Gastroesophageal sphincter (tissue), 4 donors: ENCODE measurements at regions not wholly inside any gene's neighbourhood (a gene's known extent, or its start where the extent isn't known, plus 50 kb on each side); places are given as distances from the start of the nearest gene placed in this dataset.

Experiments used
- ATAC-seq: fragments of 150-250 bp; one replicate; pipeline ENCODE4 v1.9.1; 2016; ENCODE audit warnings: mild to moderate bottlenecking, moderate library complexity
- H3K27ac ChIP-seq, 4 donors: fragments of 200-600 bp; sonication (generic) in 3 of 4; 1 replicate in 3 of 4; 2 replicates in 1 of 4; pipeline ENCODE4 v1.5.1; 2016 to 2019
- H3K27me3 ChIP-seq: fragments of 200-600 bp; sonication (generic); one replicate; pipeline ENCODE4 v1.5.1; 2019
- H3K36me3 ChIP-seq, 2 donors: fragments of 200-600 bp; sonication (generic); one replicate each; pipeline ENCODE4 v1.5.1; 2019; ENCODE audit warnings: control low read depth in 1 of 2
- H3K4me1 ChIP-seq, 3 donors: fragments of 200-600 bp; sonication (generic); 1 replicate in 2 of 3; 2 replicates in 1 of 3; pipeline ENCODE4 v1.5.1; 2016 to 2019; ENCODE audit warnings: control low read depth in 2 of 3
- H3K4me3 ChIP-seq, 2 donors: fragments of 200-600 bp; sonication (generic); one replicate each; pipeline ENCODE4 v1.5.1; 2019; ENCODE audit warnings: mild to moderate bottlenecking in 1 of 2, moderate library complexity in 1 of 2
- H3K9me3 ChIP-seq, 3 donors: fragments of 200-600 bp; sonication (generic); one replicate each; pipeline ENCODE4 v1.5.1; 2017 to 2019; ENCODE audit warnings: control low read depth in 2 of 3
- EP300 ChIP-seq: sonication (generic); formaldehyde crosslinking; IDR thresholded peaks from one replicate; pipeline ENCODE4 v1.6.1; 2017; ENCODE audit warnings: antibody characterized with exemption, mild to moderate bottlenecking
- POLR2A ChIP-seq, 2 donors: fragments of 450-650 bp; IDR thresholded peaks; one replicate each; pipeline ENCODE4 v1.6.1; 2017; ENCODE audit warnings: antibody characterized with exemption in 2 of 2, mild to moderate bottlenecking in 2 of 2, moderate library complexity in 1 of 2
- POLR2AphosphoS5 ChIP-seq: sonication (generic); formaldehyde crosslinking; IDR thresholded peaks from one replicate; pipeline ENCODE4 v1.6.1; 2017; ENCODE audit warnings: antibody characterized with exemption
- whole genome bisulfite sequencing, 2 donors: methylation state at CpG; one replicate each; pipeline ENCODE4 v1.1.5; 2018; ENCODE audit warnings: low coverage in 1 of 2; 5-methylcytosine and 5-hydroxymethylcytosine counted together
- TF ChIP-seq, protein P1 (sequence below), 4 experiments: fragments of 200-600 bp in 2 of 4; fragments of 450-650 bp in 2 of 4; sonication (generic) in 1 of 4; IDR thresholded peaks; one replicate each; pipeline ENCODE4 v1.5.1; 2017 to 2019; ENCODE audit warnings: antibody characterized with exemption in 4 of 4, mild to moderate bottlenecking in 2 of 4, moderate library complexity in 2 of 4

DNA sequence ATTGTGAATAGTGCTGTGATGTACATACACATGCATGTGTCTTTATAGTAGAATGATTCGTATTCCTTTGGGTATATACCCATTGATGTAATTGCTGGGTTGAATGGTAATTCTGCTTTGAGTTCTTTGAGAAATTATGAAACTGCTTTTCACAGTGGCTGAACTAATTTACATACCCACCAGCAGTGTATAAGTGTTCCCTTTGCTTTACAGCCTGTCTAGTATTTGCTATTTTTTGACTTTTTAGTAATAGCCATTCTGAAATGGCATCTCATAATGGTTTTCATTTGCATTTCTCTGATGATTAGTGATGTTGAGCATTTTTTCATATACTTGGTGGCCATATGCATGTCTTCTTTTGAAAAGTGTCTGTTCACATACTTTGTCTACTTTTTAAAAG, 54.5 kb upstream of the FAM78B start:
- no peak for ATAC-seq
- WGBS, 2 donors, result 73 to 90% methylated on average over 1 of the region's 1 CpG
- Histone ChIP-seq H3K4me1 (no peaks in the 10 kb centered on the region), H3K36me3 (no peaks in the 10 kb centered on the region), H3K4me3 (no peak overlapping the region), H3K27me3 (no peaks in the 10 kb centered on the region), H3K9me3 (peaks cover 0 to 31% (median 0%) of the 10 kb centered on the region in 3 donors), H3K27ac (no peak overlapping the region)
- TF ChIP-seq POLR2AphosphoS5 (no peak), EP300 (no peak), POLR2A (IDR thresholded peaks at IDR 0.05) (no peak)
- TF ChIP-seq, protein P1, sequence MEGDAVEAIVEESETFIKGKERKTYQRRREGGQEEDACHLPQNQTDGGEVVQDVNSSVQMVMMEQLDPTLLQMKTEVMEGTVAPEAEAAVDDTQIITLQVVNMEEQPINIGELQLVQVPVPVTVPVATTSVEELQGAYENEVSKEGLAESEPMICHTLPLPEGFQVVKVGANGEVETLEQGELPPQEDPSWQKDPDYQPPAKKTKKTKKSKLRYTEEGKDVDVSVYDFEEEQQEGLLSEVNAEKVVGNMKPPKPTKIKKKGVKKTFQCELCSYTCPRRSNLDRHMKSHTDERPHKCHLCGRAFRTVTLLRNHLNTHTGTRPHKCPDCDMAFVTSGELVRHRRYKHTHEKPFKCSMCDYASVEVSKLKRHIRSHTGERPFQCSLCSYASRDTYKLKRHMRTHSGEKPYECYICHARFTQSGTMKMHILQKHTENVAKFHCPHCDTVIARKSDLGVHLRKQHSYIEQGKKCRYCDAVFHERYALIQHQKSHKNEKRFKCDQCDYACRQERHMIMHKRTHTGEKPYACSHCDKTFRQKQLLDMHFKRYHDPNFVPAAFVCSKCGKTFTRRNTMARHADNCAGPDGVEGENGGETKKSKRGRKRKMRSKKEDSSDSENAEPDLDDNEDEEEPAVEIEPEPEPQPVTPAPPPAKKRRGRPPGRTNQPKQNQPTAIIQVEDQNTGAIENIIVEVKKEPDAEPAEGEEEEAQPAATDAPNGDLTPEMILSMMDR (IDR thresholded peaks at IDR 0.05), result no peak

DNA sequence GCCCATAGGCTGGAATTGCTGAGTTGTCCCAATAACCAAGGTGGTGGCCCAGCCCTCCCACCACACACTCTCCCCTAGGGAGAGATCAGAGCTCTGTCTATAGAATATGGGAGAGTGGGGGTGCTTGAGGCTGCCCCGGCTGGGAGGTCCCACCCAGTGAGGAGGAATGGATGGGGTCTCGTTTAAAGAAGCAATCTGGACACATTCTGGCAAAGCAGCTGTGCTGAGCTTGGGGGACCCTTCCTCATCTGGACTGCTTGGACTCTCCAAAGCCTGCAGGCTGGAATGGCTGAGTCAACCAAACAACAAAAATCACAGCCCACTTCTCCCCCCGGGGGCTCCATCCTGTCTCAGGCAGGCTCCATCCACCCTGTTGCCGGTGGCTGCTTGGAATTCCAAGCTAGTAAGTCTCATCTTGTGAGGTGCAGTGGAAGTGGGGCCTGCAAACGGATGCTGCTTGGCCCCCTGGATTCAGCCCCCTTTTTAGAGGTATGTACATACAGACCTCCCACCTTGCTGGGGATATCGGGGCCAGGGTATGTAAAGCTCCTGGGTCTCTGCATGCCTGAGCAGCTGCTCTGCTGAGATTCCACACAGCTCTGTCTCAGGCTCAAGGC, 67.1 kb upstream of the FAM78B start:
- no peak for TF ChIP-seq POLR2AphosphoS5
- no peak for TF ChIP-seq EP300
- no peak for TF ChIP-seq POLR2A (IDR thresholded peaks at IDR 0.05)
- TF ChIP-seq, protein P1 (IDR thresholded peaks at IDR 0.05), result no peak
- H3K27ac ChIP-seq, result no peak overlapping the region

DNA sequence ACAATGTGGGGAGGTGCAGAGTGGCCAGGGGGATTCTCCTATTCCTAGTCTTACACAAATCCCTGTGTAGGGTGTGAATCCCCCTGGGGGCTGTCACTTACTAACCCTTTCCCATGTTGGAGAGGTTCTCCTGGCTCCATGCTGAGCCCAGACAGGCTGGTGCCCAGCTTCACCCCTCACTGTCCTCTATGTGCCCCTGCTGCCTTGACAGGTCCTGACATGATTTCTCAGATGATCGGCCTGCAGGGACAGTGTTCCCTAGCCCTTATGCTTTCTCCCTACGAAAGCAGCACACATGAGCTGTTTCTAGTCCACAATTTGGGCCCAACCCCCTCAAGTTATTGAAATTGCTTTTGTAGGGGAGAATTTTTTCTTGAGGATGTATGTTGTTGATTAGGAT, 68.9 kb upstream of the FAM78B start:
- Histone ChIP-seq H3K4me3 (no peak overlapping the region), H3K9me3 (peaks cover 0 to 17% (median 0%) of the 10 kb centered on the region in 3 donors), H3K27ac (no peak overlapping the region), H3K4me1 (no peaks in the 10 kb centered on the region), H3K27me3 (no peaks in the 10 kb centered on the region), H3K36me3 (no peaks in the 10 kb centered on the region)
- no peak for TF ChIP-seq POLR2AphosphoS5
- TF ChIP-seq POLR2A (IDR thresholded peaks at IDR 0.05), result no peak
- TF ChIP-seq EP300, result no peak
- TF ChIP-seq, protein P1 (IDR thresholded peaks at IDR 0.05), result no peak
- 63 to 83% methylated on average over 1 of the region's 2 CpGs for WGBS, 2 donors
- ATAC-seq, result no peak

More for the DNA sequence above, 67.1 kb upstream of the FAM78B start:
- WGBS, 2 donors, result 80% methylated on average over 1 of the region's 6 CpGs; no CpG with 5 or more reads in 1 of the 2 donors
- Histone ChIP-seq H3K4me1 (no peaks in the 10 kb centered on the region), H3K27me3 (no peaks in the 10 kb centered on the region), H3K4me3 (no peak overlapping the region), H3K36me3 (no peaks in the 10 kb centered on the region), H3K9me3 (peaks cover 0 to 17% (median 0%) of the 10 kb centered on the region in 3 donors)
- ATAC-seq, result no peak

DNA sequence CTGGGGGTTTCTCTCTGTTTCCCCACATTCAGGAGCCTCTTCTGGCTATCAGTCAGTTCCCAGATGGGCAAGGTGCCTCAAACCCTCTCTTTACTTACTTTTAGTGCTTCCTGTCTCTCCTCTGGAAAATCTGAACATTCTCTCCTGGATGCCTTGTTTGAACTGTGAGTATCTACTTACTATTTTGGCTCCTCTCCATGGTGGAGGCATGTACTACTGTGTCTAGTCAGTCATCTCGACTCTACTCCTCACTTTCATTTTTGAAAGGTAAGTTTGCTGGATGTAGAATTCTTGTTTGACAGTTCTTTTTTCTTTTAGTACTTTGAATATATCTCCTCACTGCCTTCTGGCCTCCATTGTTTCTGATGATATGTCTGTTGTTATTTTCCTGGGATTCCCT, 70.9 kb upstream of the FAM78B start:
- no peaks in the 10 kb centered on the region for H3K27me3 ChIP-seq
- H3K27ac ChIP-seq, result no peak overlapping the region
- no peaks in the 10 kb centered on the region for H3K36me3 ChIP-seq
- 54% methylated on average over 1 of the region's 1 CpG; no CpG with 5 or more reads in 1 of the 2 donors for WGBS, 2 donors
- no peaks in the 10 kb centered on the region for H3K4me1 ChIP-seq
- H3K9me3 ChIP-seq, result peaks cover 0 to 14% (median 0%) of the 10 kb centered on the region in 3 donors
- ATAC-seq, result no peak
- TF ChIP-seq, protein P1 (IDR thresholded peaks at IDR 0.05), result no peak
- H3K4me3 ChIP-seq, result no peak overlapping the region

DNA sequence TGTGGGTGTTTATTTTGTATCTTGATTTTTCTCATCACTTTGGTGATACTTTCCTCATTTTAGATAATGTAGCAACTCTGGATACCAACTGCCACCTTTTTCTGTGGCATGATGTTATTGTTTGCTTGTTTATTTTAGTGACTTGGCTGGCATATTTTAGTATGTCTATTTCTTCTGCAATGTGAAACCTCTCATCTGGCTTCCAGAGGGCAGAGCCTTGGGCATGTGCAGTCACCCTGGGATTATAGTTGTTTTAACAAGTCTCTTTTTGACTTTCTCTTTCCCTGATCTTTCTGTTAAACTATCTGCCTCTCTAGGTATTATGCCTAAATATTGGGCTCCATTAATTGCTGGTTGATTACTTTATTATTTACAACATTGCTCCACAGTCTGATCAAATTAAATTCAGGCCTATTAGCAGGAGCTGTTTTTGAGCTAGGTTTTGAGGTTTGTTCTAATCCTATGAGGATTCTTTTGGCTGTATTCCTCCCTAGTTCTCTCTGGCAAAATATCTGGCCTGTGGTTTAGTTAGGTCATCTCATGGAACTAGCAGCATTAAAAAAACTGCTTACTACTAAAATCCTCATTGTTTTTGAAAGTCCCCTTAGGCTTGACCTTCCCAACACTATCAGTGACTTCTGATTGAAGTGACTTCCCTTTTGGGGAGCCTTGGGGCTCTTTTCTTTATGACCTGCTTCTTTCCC, 86.4 kb upstream of the FAM78B start:
- no peak overlapping the region for H3K4me3 ChIP-seq
- peaks cover 0 to 47% (median 0%) of the 10 kb centered on the region in 3 donors for H3K9me3 ChIP-seq
- no peak for ATAC-seq
- no peaks in the 10 kb centered on the region for H3K27me3 ChIP-seq
- no peak overlapping the region for H3K27ac ChIP-seq
- TF ChIP-seq POLR2AphosphoS5, result no peak
- TF ChIP-seq, protein P1 (IDR thresholded peaks at IDR 0.05), result no peak
- TF ChIP-seq EP300, result no peak
- no peak for TF ChIP-seq POLR2A (IDR thresholded peaks at IDR 0.05)
- no peaks in the 10 kb centered on the region for H3K4me1 ChIP-seq
- H3K36me3 ChIP-seq, result no peaks in the 10 kb centered on the region
